GM23248 (cell line): ENCODE measurements at regions not wholly inside any gene's neighbourhood (a gene's known extent, or its start where the extent isn't known, plus 50 kb on each side); places are given as distances from the start of the nearest gene placed in this dataset.

Experiments used
- DNase-seq: peaks from one replicate; pipeline ENCODE4 v3.0.0-alpha.2; 2015
- H2AFZ ChIP-seq: fragments of 200-600 bp; sonication (generic); 2 replicates; pipeline ENCODE4 v1.6.1; 2016; ENCODE audit warnings: antibody characterized with exemption
- H3F3A ChIP-seq: fragments of 200-600 bp; sonication (generic); 2 replicates; pipeline ENCODE4 v1.6.1; 2016; ENCODE audit warnings: mild to moderate bottlenecking, antibody characterized with exemption, mixed run types; ENCODE audit not compliant: insufficient read depth
- H3K27ac ChIP-seq: fragments of 200-600 bp; sonication (generic); 2 replicates; pipeline ENCODE4 v1.5.1; 2016; ENCODE audit warnings: mild to moderate bottlenecking
- H3K27me3 ChIP-seq: fragments of 200-600 bp; sonication (generic); replicated peaks from 2 replicates; pipeline ENCODE4 v1.6.1; 2016; ENCODE audit warnings: mild to moderate bottlenecking; ENCODE audit not compliant: insufficient read depth
- H3K36me3 ChIP-seq: fragments of 200-600 bp; sonication (generic); 2 replicates; pipeline ENCODE4 v1.6.1; 2016; ENCODE audit warnings: low read depth, mild to moderate bottlenecking
- H3K4me1 ChIP-seq: fragments of 200-600 bp; sonication (generic); 2 replicates; pipeline ENCODE4 v1.6.1; 2016; ENCODE audit warnings: mild to moderate bottlenecking; ENCODE audit not compliant: insufficient read depth
- H3K4me2 ChIP-seq: fragments of 200-600 bp; sonication (generic); one replicate; pipeline ENCODE4 v1.6.1; 2016; ENCODE audit warnings: mild to moderate bottlenecking; ENCODE audit not compliant: unreplicated experiment
- H3K4me3 ChIP-seq: fragments of 200-600 bp; sonication (generic); 2 replicates; pipeline ENCODE4 v1.5.1; 2016; ENCODE audit warnings: mild to moderate bottlenecking
- H3K79me2 ChIP-seq: fragments of 200-600 bp; sonication (generic); 2 replicates; pipeline ENCODE4 v1.6.1; 2016; ENCODE audit warnings: mild to moderate bottlenecking; ENCODE audit not compliant: insufficient read depth
- H3K9ac ChIP-seq: fragments of 200-600 bp; sonication (generic); 2 replicates; pipeline ENCODE4 v1.6.1; 2016; ENCODE audit warnings: mild to moderate bottlenecking
- H3K9me2 ChIP-seq: fragments of 200-600 bp; sonication (generic); 2 replicates; pipeline ENCODE4 v1.6.1; 2016; ENCODE audit warnings: mixed run types, mild to moderate bottlenecking, moderate library complexity; ENCODE audit not compliant: insufficient read depth
- H3K9me3 ChIP-seq: fragments of 200-600 bp; sonication (generic); one replicate; pipeline ENCODE4 v1.6.1; 2017; ENCODE audit warnings: low read depth
- H4K20me1 ChIP-seq: fragments of 200-600 bp; sonication (generic); 2 replicates; pipeline ENCODE4 v1.6.0; 2016; ENCODE audit not compliant: insufficient read depth
- EZH2 ChIP-seq: fragments of 200-600 bp; sonication (generic); IDR thresholded peaks from 2 replicates; pipeline ENCODE4 v1.6.1; 2018; ENCODE audit warnings: antibody characterized with exemption, mild to moderate bottlenecking; ENCODE audit not compliant: insufficient read depth, poor library complexity, severe bottlenecking
- EZH2phosphoT487 ChIP-seq: fragments of 200-600 bp; sonication (generic); IDR thresholded peaks from 2 replicates; pipeline ENCODE4 v1.6.1; 2018; ENCODE audit warnings: antibody characterized with exemption, moderate library complexity, mild to moderate bottlenecking, low read depth; ENCODE audit not compliant: insufficient read depth
- WGBS, 2 experiments: methylation state at CpG; one replicate each; pipeline ENCODE4 v1.1.6; 2015 to 2017; ENCODE audit warnings: low lambda C conversion rate in 2 of 2, low coverage in 1 of 2; ENCODE audit errors: missing lambda C conversion rate in 2 of 2; 5-methylcytosine and 5-hydroxymethylcytosine counted together
- in situ Hi-C: fragments of 300-500 bp; cut with MboI; formaldehyde crosslinking; loops from 2 replicates; pipeline ENCODE4 v1.15.0; 2020

- H3F3A ChIP-seq = no peaks in the 10 kb centered on the region
- no peak overlapping the region for H3K9ac ChIP-seq
- H3K27me3 ChIP-seq = no peaks in the 10 kb centered on the region
- H3K9me3 ChIP-seq = no peaks in the 10 kb centered on the region
- DNase-seq = peak; percentile 48
- peaks cover 8% of the 10 kb centered on the region; the same call in 1 of the 2 replicates for H3K4me1 ChIP-seq
- H3K4me3 ChIP-seq = no peak overlapping the region
- H3K36me3 ChIP-seq = no peaks in the 10 kb centered on the region
- TF ChIP-seq EZH2 (no peak), EZH2phosphoT487 (no peak)
- H2AFZ ChIP-seq = peak overlapping the region; percentile 34; the same call in 1 of the 2 replicates
- in situ Hi-C loops = no loop called here
- no peaks in the 10 kb centered on the region for H3K79me2 ChIP-seq
- H4K20me1 ChIP-seq = no peaks in the 10 kb centered on the region
- no peak overlapping the region for H3K27ac ChIP-seq
- H3K9me2 ChIP-seq = no peaks in the 10 kb centered on the region
- H3K4me2 ChIP-seq = no peak overlapping the region
- WGBS, 2 experiments = 33 to 37% methylated on average over 5 of the region's 5 CpGs
These were observed 283.9 kb upstream of the ACVR2A start for GRCh38 chr2:147560810-147561535.

GRCh38 chr2:147559070-147559725 is 285.6 kb upstream of the ACVR2A start:
- 88 to 95% methylated on average over 4 of the region's 4 CpGs for WGBS, 2 experiments
- Histone ChIP-seq H3K27me3 (no peaks in the 10 kb centered on the region), H3K79me2 (no peaks in the 10 kb centered on the region), H4K20me1 (no peaks in the 10 kb centered on the region), H3K27ac (no peak overlapping the region), H3K4me1 (peaks cover 8% of the 10 kb centered on the region; the same call in 1 of the 2 replicates), H3K9ac (no peak overlapping the region), H2AFZ (no peak overlapping the region), H3K4me2 (no peak overlapping the region), H3F3A (no peaks in the 10 kb centered on the region), H3K9me3 (no peaks in the 10 kb centered on the region), H3K4me3 (no peak overlapping the region), H3K36me3 (no peaks in the 10 kb centered on the region), H3K9me2 (no peaks in the 10 kb centered on the region)
- no peak for DNase-seq
- TF ChIP-seq EZH2 = no peak
- no peak for TF ChIP-seq EZH2phosphoT487
- in situ Hi-C loops = no loop called here

GRCh38 chr2:147558620-147559019 is 286.2 kb upstream of the ACVR2A start:
- Histone ChIP-seq H3K36me3 (no peaks in the 10 kb centered on the region), H3K9ac (no peak overlapping the region), H3K9me3 (no peaks in the 10 kb centered on the region), H3K27me3 (no peaks in the 10 kb centered on the region), H3K4me2 (no peak overlapping the region), H3K27ac (no peak overlapping the region), H2AFZ (no peak overlapping the region), H3K4me1 (peaks cover 8% of the 10 kb centered on the region; the same call in 1 of the 2 replicates), H4K20me1 (no peaks in the 10 kb centered on the region), H3K4me3 (no peak overlapping the region), H3K79me2 (no peaks in the 10 kb centered on the region), H3K9me2 (no peaks in the 10 kb centered on the region), H3F3A (no peaks in the 10 kb centered on the region)
- no peak for DNase-seq
- TF ChIP-seq EZH2 (no peak), EZH2phosphoT487 (no peak)
- 66 to 80% methylated on average over 3 of the region's 3 CpGs for WGBS, 2 experiments
- in situ Hi-C loops = no loop called here

- peaks cover 15% of the 10 kb centered on the region for H3F3A ChIP-seq
- peaks cover 22% of the 10 kb centered on the region for H3K4me1 ChIP-seq
- 35 to 37% methylated on average over 5 of the region's 5 CpGs for WGBS, 2 experiments
- H3K36me3 ChIP-seq = no peaks in the 10 kb centered on the region
- no peaks in the 10 kb centered on the region for H4K20me1 ChIP-seq
- no peaks in the 10 kb centered on the region for H3K27me3 ChIP-seq
- no peak overlapping the region; the same call in 1 of the 2 replicates for H2AFZ ChIP-seq
- no peak for TF ChIP-seq EZH2
- no peak for TF ChIP-seq EZH2phosphoT487
- no peak overlapping the region for H3K9ac ChIP-seq
- H3K79me2 ChIP-seq = no peaks in the 10 kb centered on the region
- no peak overlapping the region for H3K4me3 ChIP-seq
- no peaks in the 10 kb centered on the region for H3K9me3 ChIP-seq
- in situ Hi-C loops = no loop called here
- H3K4me2 ChIP-seq = no peak overlapping the region
- no peak overlapping the region for H3K27ac ChIP-seq
- DNase-seq = no peak
- no peaks in the 10 kb centered on the region for H3K9me2 ChIP-seq
These were observed 290.2 kb upstream of the ACVR2A start for GRCh38 chr2:147554521-147555107.
